Ovary (tissue), 3 donors: ENCODE measurements at regions not wholly inside any gene's neighbourhood (a gene's known extent, or its start where the extent isn't known, plus 50 kb on each side); places are given as distances from the start of the nearest gene placed in this dataset.

Experiments
- EP300 ChIP-seq: sonication (generic); formaldehyde crosslinking; IDR thresholded peaks from one replicate; pipeline ENCODE4 v1.6.1; 2017; ENCODE audit warnings: antibody characterized with exemption
- POLR2A ChIP-seq: fragments of 450-650 bp; IDR thresholded peaks from one replicate; pipeline ENCODE4 v1.6.1; 2017; ENCODE audit warnings: antibody characterized with exemption, mild to moderate bottlenecking, moderate library complexity
- TF ChIP-seq, protein P1 (sequence below), 3 donors: fragments of 450-650 bp in 2 of 3; fragments of 200-600 bp in 1 of 3; IDR thresholded peaks; one replicate each; pipeline versions ENCODE4 v1.5.1 to v1.8.0; 2016 to 2022; ENCODE audit warnings: antibody characterized with exemption in 3 of 3, mild to moderate bottlenecking in 1 of 3
- donor health status: DM: no; HTN: no; CAD: no.

DNA sequence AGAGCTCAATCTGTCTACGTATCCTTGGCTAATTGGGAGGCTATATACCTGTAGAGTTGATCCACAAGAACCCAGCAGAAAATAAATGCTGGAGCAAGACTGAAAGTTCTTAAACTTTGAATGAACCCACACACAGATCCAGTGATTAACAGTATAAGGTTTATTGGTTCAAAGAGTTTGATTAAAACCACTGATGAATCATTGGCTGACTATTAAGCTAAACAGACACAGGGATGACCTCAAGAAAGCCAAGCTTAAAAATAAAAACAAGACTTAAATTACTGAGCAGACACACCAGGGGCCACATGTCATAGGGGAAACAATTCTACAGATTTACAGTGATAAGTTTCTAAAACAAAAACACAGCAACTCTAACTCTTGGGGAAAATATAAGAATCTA is 163.6 kb downstream of the SPATA31D1 start:
- TF ChIP-seq, protein P1, sequence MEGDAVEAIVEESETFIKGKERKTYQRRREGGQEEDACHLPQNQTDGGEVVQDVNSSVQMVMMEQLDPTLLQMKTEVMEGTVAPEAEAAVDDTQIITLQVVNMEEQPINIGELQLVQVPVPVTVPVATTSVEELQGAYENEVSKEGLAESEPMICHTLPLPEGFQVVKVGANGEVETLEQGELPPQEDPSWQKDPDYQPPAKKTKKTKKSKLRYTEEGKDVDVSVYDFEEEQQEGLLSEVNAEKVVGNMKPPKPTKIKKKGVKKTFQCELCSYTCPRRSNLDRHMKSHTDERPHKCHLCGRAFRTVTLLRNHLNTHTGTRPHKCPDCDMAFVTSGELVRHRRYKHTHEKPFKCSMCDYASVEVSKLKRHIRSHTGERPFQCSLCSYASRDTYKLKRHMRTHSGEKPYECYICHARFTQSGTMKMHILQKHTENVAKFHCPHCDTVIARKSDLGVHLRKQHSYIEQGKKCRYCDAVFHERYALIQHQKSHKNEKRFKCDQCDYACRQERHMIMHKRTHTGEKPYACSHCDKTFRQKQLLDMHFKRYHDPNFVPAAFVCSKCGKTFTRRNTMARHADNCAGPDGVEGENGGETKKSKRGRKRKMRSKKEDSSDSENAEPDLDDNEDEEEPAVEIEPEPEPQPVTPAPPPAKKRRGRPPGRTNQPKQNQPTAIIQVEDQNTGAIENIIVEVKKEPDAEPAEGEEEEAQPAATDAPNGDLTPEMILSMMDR (IDR thresholded peaks at IDR 0.05): no peak
- TF ChIP-seq POLR2A (no peak), EP300 (no peak)
